ENCODE measurements at regions not wholly inside any gene's neighbourhood (a gene's known extent, or its start where the extent isn't known, plus 50 kb on each side); places are given as distances from the start of the nearest gene placed in this dataset.

- no peaks in the 10 kb centered on the region for H3K9me3 ChIP-seq (ENCODE audit: control insufficient read depth in 1 of 2, insufficient read depth in 1 of 2, low read length in 2 of 2)
- Mint-ChIP-seq H3K4me1 (ENCODE audit: low read depth) (no peaks in the 10 kb centered on the region), H3K27me3 (peaks cover 52% of the 10 kb centered on the region), H3K27ac (no peak overlapping the region), H3K36me3 (ENCODE audit: low read depth) (no peaks in the 10 kb centered on the region), H3K9me3 (no peaks in the 10 kb centered on the region), H3K4me3 (no peak overlapping the region)
- no peaks in the 10 kb centered on the region for H3K4me1 ChIP-seq (ENCODE audit: insufficient read depth, low read length)
- ATAC-seq (ENCODE audit: poor library complexity): no peak
- no peak overlapping the region for H3K27ac ChIP-seq (ENCODE audit: low read depth in 1 of 2, low read length in 2 of 2)
- peaks cover 0 to 3% of the 10 kb centered on the region in 2 experiments for H3K27me3 ChIP-seq (ENCODE audit: control insufficient read depth in 1 of 2, insufficient read depth in 2 of 2, low read length in 2 of 2)
- intact Hi-C loops (cut with DNase I, micrococcal nuclease): no loop called here
- H3K4me3 ChIP-seq (ENCODE audit: low read length): no peak overlapping the region
- POLR2A ChIA-PET: no interaction called here
- TF ChIP-seq CTCF (IDR thresholded peaks at IDR 0.05): no peak
- no peak for DNase-seq
- H3K36me3 ChIP-seq (ENCODE audit: insufficient read depth, low read length): no peaks in the 10 kb centered on the region
- CTCF ChIA-PET: no interaction called here
Observed at GRCh38 chr11:31919175-31919574, 108.1 kb upstream of the PAX6 start.

GRCh38 chr11:31915867-31916266 is 104.7 kb upstream of the PAX6 start:
- ChIA-PET POLR2A (no interaction called here), CTCF (no interaction called here)
- no peak for TF ChIP-seq CTCF (IDR thresholded peaks at IDR 0.05)
- Mint-ChIP-seq H3K36me3 (ENCODE audit: low read depth) (no peaks in the 10 kb centered on the region), H3K27ac (no peak overlapping the region), H3K4me3 (no peak overlapping the region), H3K4me1 (ENCODE audit: low read depth) (no peaks in the 10 kb centered on the region), H3K27me3 (peaks cover 45% of the 10 kb centered on the region), H3K9me3 (no peaks in the 10 kb centered on the region)
- Histone ChIP-seq H3K4me3 (ENCODE audit: low read length) (no peak overlapping the region), H3K27ac (ENCODE audit: low read depth in 1 of 2, low read length in 2 of 2) (no peak overlapping the region), H3K27me3 (ENCODE audit: control insufficient read depth in 1 of 2, insufficient read depth in 2 of 2, low read length in 2 of 2) (no peaks in the 10 kb centered on the region), H3K4me1 (ENCODE audit: insufficient read depth, low read length) (no peaks in the 10 kb centered on the region), H3K9me3 (ENCODE audit: control insufficient read depth in 1 of 2, insufficient read depth in 1 of 2, low read length in 2 of 2) (no peaks in the 10 kb centered on the region), H3K36me3 (ENCODE audit: insufficient read depth, low read length) (no peaks in the 10 kb centered on the region)
- intact Hi-C loops (cut with DNase I, micrococcal nuclease): no loop called here
- ATAC-seq (ENCODE audit: poor library complexity) (no peak), DNase-seq (no peak)

GRCh38 chr11:31913985-31914384 is 102.9 kb upstream of the PAX6 start:
- H3K4me3 Mint-ChIP-seq: no peak overlapping the region

More at GRCh38 chr11:31913985-31914384, 102.9 kb upstream of the PAX6 start:
- no peak overlapping the region for H3K27ac Mint-ChIP-seq
- Histone ChIP-seq H3K36me3 (ENCODE audit: insufficient read depth, low read length) (no peaks in the 10 kb centered on the region), H3K4me1 (ENCODE audit: insufficient read depth, low read length) (no peaks in the 10 kb centered on the region), H3K9me3 (ENCODE audit: control insufficient read depth in 1 of 2, insufficient read depth in 1 of 2, low read length in 2 of 2) (no peaks in the 10 kb centered on the region), H3K27me3 (ENCODE audit: control insufficient read depth in 1 of 2, insufficient read depth in 2 of 2, low read length in 2 of 2) (no peaks in the 10 kb centered on the region), H3K4me3 (ENCODE audit: low read length) (no peak overlapping the region), H3K27ac (ENCODE audit: low read depth in 1 of 2, low read length in 2 of 2) (no peak overlapping the region)
- H3K27me3 Mint-ChIP-seq: peaks cover 35% of the 10 kb centered on the region
- intact Hi-C loops (cut with DNase I, micrococcal nuclease): no loop called here
- H3K4me1 Mint-ChIP-seq (ENCODE audit: low read depth): no peaks in the 10 kb centered on the region
- CTCF ChIA-PET: no interaction called here
- DNase-seq (no peak), ATAC-seq (ENCODE audit: poor library complexity) (no peak)
- H3K9me3 Mint-ChIP-seq: no peaks in the 10 kb centered on the region
- no peaks in the 10 kb centered on the region for H3K36me3 Mint-ChIP-seq (ENCODE audit: low read depth)
- TF ChIP-seq CTCF (IDR thresholded peaks at IDR 0.05): no peak
- POLR2A ChIA-PET: no interaction called here

Data from CD4-positive, alpha-beta T cell (primary cell).